Neural progenitor cell (in vitro differentiated cells): ENCODE measurements at regions not wholly inside any gene's neighbourhood (a gene's known extent, or its start where the extent isn't known, plus 50 kb on each side); places are given as distances from the start of the nearest gene placed in this dataset.

Experiments
- DNase-seq: peaks from one replicate; pipeline ENCODE4 v3.0.0-alpha.2; 2016; ENCODE audit warnings: low spot score
- H2AFZ ChIP-seq: fragments of 200-600 bp; sonication (generic); replicated peaks from 2 replicates; pipeline ENCODE4 v1.6.1; 2016; ENCODE audit warnings: antibody characterized with exemption
- H3F3A ChIP-seq: fragments of 200-600 bp; sonication (generic); 2 replicates; pipeline ENCODE4 v1.6.1; 2016; ENCODE audit warnings: antibody characterized with exemption, low read depth
- H3K27ac ChIP-seq: fragments of 200-600 bp; sonication (generic); 2 replicates; pipeline ENCODE4 v1.5.1; 2016; ENCODE audit warnings: mild to moderate bottlenecking
- H3K27me3 ChIP-seq: fragments of 200-600 bp; sonication (generic); 2 replicates; pipeline ENCODE4 v1.6.1; 2016; ENCODE audit warnings: mild to moderate bottlenecking, moderate library complexity
- H3K36me3 ChIP-seq: fragments of 200-600 bp; sonication (generic); 2 replicates; pipeline ENCODE4 v1.5.1; 2016
- H3K4me1 ChIP-seq: fragments of 200-600 bp; sonication (generic); 2 replicates; pipeline ENCODE4 v1.6.1; 2016; ENCODE audit warnings: mixed run types
- H3K4me2 ChIP-seq: fragments of 200-600 bp; sonication (generic); 2 replicates; pipeline ENCODE4 v1.6.1; 2016
- H3K4me3 ChIP-seq: fragments of 200-600 bp; sonication (generic); 2 replicates; pipeline ENCODE4 v1.5.1; 2016
- H3K79me2 ChIP-seq: fragments of 200-600 bp; sonication (generic); 2 replicates; pipeline ENCODE4 v1.6.1; 2016; ENCODE audit warnings: low read depth
- H3K9ac ChIP-seq: fragments of 200-600 bp; sonication (generic); 2 replicates; pipeline ENCODE4 v1.6.1; 2016
- H3K9me3 ChIP-seq: fragments of 200-600 bp; sonication (generic); 2 replicates; pipeline ENCODE4 v1.5.1; 2016; ENCODE audit warnings: low read depth
- H4K20me1 ChIP-seq: fragments of 200-600 bp; sonication (generic); 2 replicates; pipeline ENCODE4 v1.6.1; 2016; ENCODE audit warnings: low read depth
- H3K27ac Mint-ChIP-seq: 3 replicates; pipeline ENCODE4 v1.8.0; 2021; ENCODE audit warnings: mixed read lengths
- H3K27me3 Mint-ChIP-seq: 2 replicates; pipeline ENCODE4 v1.8.0; 2022; ENCODE audit warnings: low read depth, mild to moderate bottlenecking, inconsistent platforms, moderate library complexity, mixed read lengths; ENCODE audit not compliant: insufficient read depth
- H3K36me3 Mint-ChIP-seq: 3 replicates; pipeline ENCODE4 v1.8.0; 2021; ENCODE audit warnings: mixed read lengths
- H3K4me1 Mint-ChIP-seq: 3 replicates; pipeline ENCODE4 v1.8.0; 2021; ENCODE audit warnings: mixed read lengths
- H3K4me3 Mint-ChIP-seq: 3 replicates; pipeline ENCODE4 v1.8.0; 2021; ENCODE audit warnings: mild to moderate bottlenecking, moderate library complexity, mixed read lengths
- H3K9me3 Mint-ChIP-seq: 3 replicates; pipeline ENCODE4 v1.8.0; 2020; ENCODE audit warnings: mixed read lengths
- CTCF ChIP-seq: fragments of 200-600 bp; sonication (generic); IDR thresholded peaks from 2 replicates; pipeline ENCODE4 v1.5.1; 2017; ENCODE audit warnings: antibody characterized with exemption, mild to moderate bottlenecking
- EZH2 ChIP-seq: fragments of 200-600 bp; sonication (generic); IDR thresholded peaks from 2 replicates; pipeline ENCODE4 v1.6.1; 2017; ENCODE audit warnings: antibody characterized with exemption, mild to moderate bottlenecking, moderate library complexity
- EZH2phosphoT487 ChIP-seq: fragments of 200-600 bp; sonication (generic); IDR thresholded peaks from 2 replicates; pipeline ENCODE4 v1.6.1; 2017; ENCODE audit warnings: antibody characterized with exemption

- Mint-ChIP-seq H3K27me3 (no peaks in the 10 kb centered on the region), H3K27ac (no peak overlapping the region), H3K36me3 (no peaks in the 10 kb centered on the region), H3K4me3 (no peak overlapping the region), H3K4me1 (no peaks in the 10 kb centered on the region), H3K9me3 (no peaks in the 10 kb centered on the region)
- no peaks in the 10 kb centered on the region for H3F3A ChIP-seq
- no peaks in the 10 kb centered on the region for H3K27me3 ChIP-seq
- no peak overlapping the region for H3K27ac ChIP-seq
- no peak overlapping the region for H3K9ac ChIP-seq
- no peak for TF ChIP-seq CTCF
- TF ChIP-seq EZH2 = no peak
- TF ChIP-seq EZH2phosphoT487 = no peak
- H3K4me2 ChIP-seq = no peak overlapping the region
- H3K4me3 ChIP-seq = no peak overlapping the region
- no peak for DNase-seq
- no peaks in the 10 kb centered on the region for H3K79me2 ChIP-seq
- H3K4me1 ChIP-seq = no peaks in the 10 kb centered on the region
- no peaks in the 10 kb centered on the region for H3K36me3 ChIP-seq
- H2AFZ ChIP-seq = no peak overlapping the region
- H4K20me1 ChIP-seq = no peaks in the 10 kb centered on the region
- H3K9me3 ChIP-seq = no peaks in the 10 kb centered on the region
Observed at GRCh38 chr15:98230975-98231374, 270.5 kb downstream of the ARRDC4 start.

GRCh38 chr15:98231696-98232440 is 271.4 kb downstream of the ARRDC4 start:
- Histone ChIP-seq H3K4me2 (no peak overlapping the region), H3F3A (no peaks in the 10 kb centered on the region), H3K9ac (no peak overlapping the region), H4K20me1 (no peaks in the 10 kb centered on the region), H3K27me3 (no peaks in the 10 kb centered on the region), H3K36me3 (no peaks in the 10 kb centered on the region), H2AFZ (no peak overlapping the region), H3K9me3 (no peaks in the 10 kb centered on the region), H3K79me2 (no peaks in the 10 kb centered on the region), H3K4me3 (no peak overlapping the region), H3K4me1 (no peaks in the 10 kb centered on the region), H3K27ac (no peak overlapping the region)
- DNase-seq = no peak
- Mint-ChIP-seq H3K36me3 (no peaks in the 10 kb centered on the region), H3K27ac (peak overlapping the region; percentile 81), H3K27me3 (peaks cover 2% of the 10 kb centered on the region), H3K4me1 (no peaks in the 10 kb centered on the region), H3K4me3 (no peak overlapping the region), H3K9me3 (no peaks in the 10 kb centered on the region)
- TF ChIP-seq CTCF (no peak), EZH2phosphoT487 (no peak), EZH2 (no peak)

DNA sequence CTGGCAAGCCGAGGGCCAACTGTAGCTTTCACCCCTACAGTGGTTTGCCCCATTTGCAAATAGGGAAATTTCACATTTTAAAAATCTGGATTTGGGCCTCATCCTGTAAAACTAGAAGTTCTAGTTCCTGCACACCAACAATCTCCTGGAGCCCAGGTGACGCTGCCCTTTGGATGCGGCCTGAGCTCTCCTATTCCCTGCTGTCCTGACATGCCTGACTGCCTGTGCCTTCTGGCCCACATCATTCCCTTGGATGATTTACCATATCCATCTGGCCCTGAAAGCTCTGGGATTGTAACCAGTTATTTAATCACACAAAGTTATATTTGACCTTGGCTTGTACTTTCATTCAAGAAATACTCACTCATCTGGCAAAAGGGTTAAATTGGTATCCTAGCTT is 272.3 kb downstream of the ARRDC4 start:
- Histone ChIP-seq H3K79me2 (no peaks in the 10 kb centered on the region), H4K20me1 (no peaks in the 10 kb centered on the region), H3K9ac (no peak overlapping the region), H3F3A (no peaks in the 10 kb centered on the region), H3K9me3 (no peaks in the 10 kb centered on the region), H3K36me3 (no peaks in the 10 kb centered on the region), H3K4me2 (no peak overlapping the region), H3K4me1 (no peaks in the 10 kb centered on the region), H3K4me3 (no peak overlapping the region), H3K27ac (no peak overlapping the region), H2AFZ (no peak overlapping the region), H3K27me3 (no peaks in the 10 kb centered on the region)
- H3K27me3 Mint-ChIP-seq = peaks cover 2% of the 10 kb centered on the region
- no peak for DNase-seq
- no peaks in the 10 kb centered on the region for H3K9me3 Mint-ChIP-seq
- no peak overlapping the region for H3K4me3 Mint-ChIP-seq
- TF ChIP-seq CTCF = no peak
- H3K27ac Mint-ChIP-seq = no peak overlapping the region
- no peaks in the 10 kb centered on the region for H3K36me3 Mint-ChIP-seq
- no peaks in the 10 kb centered on the region for H3K4me1 Mint-ChIP-seq
